ENCODE measurements at regions not wholly inside any gene's neighbourhood (a gene's known extent, or its start where the extent isn't known, plus 50 kb on each side); places are given as distances from the start of the nearest gene placed in this dataset.

DNA sequence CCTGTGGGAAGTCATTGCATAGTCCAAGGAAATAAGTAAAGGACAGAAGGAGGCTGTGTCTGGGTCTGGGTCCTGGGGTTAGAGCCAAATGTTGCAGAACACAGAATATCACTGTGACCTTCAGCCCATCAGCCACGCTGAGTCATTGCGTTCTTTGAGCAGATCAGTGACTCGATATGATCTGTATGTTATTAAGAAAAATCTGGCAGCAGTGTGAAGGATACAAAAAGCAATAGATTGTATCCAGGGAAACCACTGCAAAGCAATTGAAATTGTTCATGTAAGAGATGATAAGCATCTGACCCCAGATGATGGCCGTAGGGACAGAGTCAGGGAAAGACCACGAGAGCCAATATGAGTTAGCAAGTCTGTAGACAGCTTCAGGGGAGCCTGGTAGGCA, 1575.1 kb upstream of the SLC10A2 start:
- TF ChIP-seq POLR2A (IDR thresholded peaks at IDR 0.05; ENCODE audit: low read depth) (no peak), EP300 (IDR thresholded peaks at IDR 0.05) (no peak), POLR2AphosphoS5 (IDR thresholded peaks at IDR 0.05) (no peak)
- TF ChIP-seq, protein P1, sequence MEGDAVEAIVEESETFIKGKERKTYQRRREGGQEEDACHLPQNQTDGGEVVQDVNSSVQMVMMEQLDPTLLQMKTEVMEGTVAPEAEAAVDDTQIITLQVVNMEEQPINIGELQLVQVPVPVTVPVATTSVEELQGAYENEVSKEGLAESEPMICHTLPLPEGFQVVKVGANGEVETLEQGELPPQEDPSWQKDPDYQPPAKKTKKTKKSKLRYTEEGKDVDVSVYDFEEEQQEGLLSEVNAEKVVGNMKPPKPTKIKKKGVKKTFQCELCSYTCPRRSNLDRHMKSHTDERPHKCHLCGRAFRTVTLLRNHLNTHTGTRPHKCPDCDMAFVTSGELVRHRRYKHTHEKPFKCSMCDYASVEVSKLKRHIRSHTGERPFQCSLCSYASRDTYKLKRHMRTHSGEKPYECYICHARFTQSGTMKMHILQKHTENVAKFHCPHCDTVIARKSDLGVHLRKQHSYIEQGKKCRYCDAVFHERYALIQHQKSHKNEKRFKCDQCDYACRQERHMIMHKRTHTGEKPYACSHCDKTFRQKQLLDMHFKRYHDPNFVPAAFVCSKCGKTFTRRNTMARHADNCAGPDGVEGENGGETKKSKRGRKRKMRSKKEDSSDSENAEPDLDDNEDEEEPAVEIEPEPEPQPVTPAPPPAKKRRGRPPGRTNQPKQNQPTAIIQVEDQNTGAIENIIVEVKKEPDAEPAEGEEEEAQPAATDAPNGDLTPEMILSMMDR (IDR thresholded peaks at IDR 0.05) = no peak

All from esophagus muscularis mucosa (tissue), 4 donors.